Muscle layer of colon (tissue), 2 donors: ENCODE measurements at regions not wholly inside any gene's neighbourhood (a gene's known extent, or its start where the extent isn't known, plus 50 kb on each side); places are given as distances from the start of the nearest gene placed in this dataset.

Experiments
- H3K27ac ChIP-seq: one replicate; pipeline ENCODE4 v1.7.0; 2013; ENCODE audit warnings: low read depth, mild to moderate bottlenecking, low read length, moderate library complexity
- H3K27me3 ChIP-seq, 2 donors: one replicate each; pipeline ENCODE4 v1.7.0; 2013; ENCODE audit warnings: low read length in 2 of 2, mild to moderate bottlenecking in 2 of 2; ENCODE audit not compliant: insufficient read depth in 2 of 2, control insufficient read depth in 1 of 2
- H3K36me3 ChIP-seq: one replicate; pipeline ENCODE4 v1.7.0; 2013; ENCODE audit warnings: mild to moderate bottlenecking, low read length; ENCODE audit not compliant: insufficient read depth
- H3K4me1 ChIP-seq: one replicate; pipeline ENCODE4 v1.7.0; 2013; ENCODE audit warnings: mild to moderate bottlenecking, low read length; ENCODE audit not compliant: insufficient read depth
- H3K4me3 ChIP-seq, 2 donors: one replicate each; pipeline ENCODE4 v1.7.0; 2013; ENCODE audit warnings: low read length in 2 of 2, low read depth in 1 of 2, mild to moderate bottlenecking in 1 of 2, moderate library complexity in 1 of 2
- H3K9ac ChIP-seq: one replicate; pipeline ENCODE4 v1.7.0; 2013; ENCODE audit warnings: low read length
- H3K9me3 ChIP-seq: one replicate; pipeline ENCODE4 v1.7.0; 2013; ENCODE audit warnings: mild to moderate bottlenecking, low read length
- donor health status: abdominal sarcoma.
- donor health status: Adenocarcinoma of cecum.

GRCh38 chr1:166221316-166221715 lies 54.5 kb upstream of the FAM78B start:
- Histone ChIP-seq H3K4me3 (no peak overlapping the region), H3K9ac (no peak overlapping the region), H3K4me1 (no peaks in the 10 kb centered on the region), H3K36me3 (no peaks in the 10 kb centered on the region), H3K27ac (no peak overlapping the region), H3K9me3 (no peaks in the 10 kb centered on the region), H3K27me3 (no peaks in the 10 kb centered on the region)

GRCh38 chr1:166233750-166234366 lies 67.1 kb upstream of the FAM78B start:
- no peak overlapping the region for H3K27ac ChIP-seq
- H3K36me3 ChIP-seq, result no peaks in the 10 kb centered on the region
- no peaks in the 10 kb centered on the region for H3K9me3 ChIP-seq
- no peaks in the 10 kb centered on the region for H3K4me1 ChIP-seq
- no peak overlapping the region for H3K4me3 ChIP-seq
- H3K9ac ChIP-seq, result no peak overlapping the region
- H3K27me3 ChIP-seq, result no peaks in the 10 kb centered on the region

DNA sequence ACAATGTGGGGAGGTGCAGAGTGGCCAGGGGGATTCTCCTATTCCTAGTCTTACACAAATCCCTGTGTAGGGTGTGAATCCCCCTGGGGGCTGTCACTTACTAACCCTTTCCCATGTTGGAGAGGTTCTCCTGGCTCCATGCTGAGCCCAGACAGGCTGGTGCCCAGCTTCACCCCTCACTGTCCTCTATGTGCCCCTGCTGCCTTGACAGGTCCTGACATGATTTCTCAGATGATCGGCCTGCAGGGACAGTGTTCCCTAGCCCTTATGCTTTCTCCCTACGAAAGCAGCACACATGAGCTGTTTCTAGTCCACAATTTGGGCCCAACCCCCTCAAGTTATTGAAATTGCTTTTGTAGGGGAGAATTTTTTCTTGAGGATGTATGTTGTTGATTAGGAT lies 68.9 kb upstream of the FAM78B start:
- H3K9ac ChIP-seq, result no peak overlapping the region
- H3K27ac ChIP-seq, result no peak overlapping the region
- H3K4me1 ChIP-seq, result no peaks in the 10 kb centered on the region
- no peaks in the 10 kb centered on the region for H3K36me3 ChIP-seq
- no peak overlapping the region for H3K4me3 ChIP-seq
- H3K27me3 ChIP-seq, result no peaks in the 10 kb centered on the region
- no peaks in the 10 kb centered on the region for H3K9me3 ChIP-seq

GRCh38 chr1:166237675-166238074 lies 70.9 kb upstream of the FAM78B start:
- Histone ChIP-seq H3K9me3 (no peaks in the 10 kb centered on the region), H3K27ac (no peak overlapping the region), H3K9ac (no peak overlapping the region), H3K36me3 (no peaks in the 10 kb centered on the region), H3K4me1 (no peaks in the 10 kb centered on the region), H3K27me3 (no peaks in the 10 kb centered on the region), H3K4me3 (no peak overlapping the region)

DNA sequence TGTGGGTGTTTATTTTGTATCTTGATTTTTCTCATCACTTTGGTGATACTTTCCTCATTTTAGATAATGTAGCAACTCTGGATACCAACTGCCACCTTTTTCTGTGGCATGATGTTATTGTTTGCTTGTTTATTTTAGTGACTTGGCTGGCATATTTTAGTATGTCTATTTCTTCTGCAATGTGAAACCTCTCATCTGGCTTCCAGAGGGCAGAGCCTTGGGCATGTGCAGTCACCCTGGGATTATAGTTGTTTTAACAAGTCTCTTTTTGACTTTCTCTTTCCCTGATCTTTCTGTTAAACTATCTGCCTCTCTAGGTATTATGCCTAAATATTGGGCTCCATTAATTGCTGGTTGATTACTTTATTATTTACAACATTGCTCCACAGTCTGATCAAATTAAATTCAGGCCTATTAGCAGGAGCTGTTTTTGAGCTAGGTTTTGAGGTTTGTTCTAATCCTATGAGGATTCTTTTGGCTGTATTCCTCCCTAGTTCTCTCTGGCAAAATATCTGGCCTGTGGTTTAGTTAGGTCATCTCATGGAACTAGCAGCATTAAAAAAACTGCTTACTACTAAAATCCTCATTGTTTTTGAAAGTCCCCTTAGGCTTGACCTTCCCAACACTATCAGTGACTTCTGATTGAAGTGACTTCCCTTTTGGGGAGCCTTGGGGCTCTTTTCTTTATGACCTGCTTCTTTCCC lies 86.4 kb upstream of the FAM78B start:
- Histone ChIP-seq H3K9me3 (no peaks in the 10 kb centered on the region), H3K4me3 (no peak overlapping the region)

GRCh38 chr1:166258017-166258416 lies 91.2 kb upstream of the FAM78B start:
- Histone ChIP-seq H3K36me3 (no peaks in the 10 kb centered on the region), H3K27me3 (no peaks in the 10 kb centered on the region), H3K27ac (no peak overlapping the region), H3K9me3 (no peaks in the 10 kb centered on the region), H3K4me3 (no peak overlapping the region), H3K9ac (no peak overlapping the region), H3K4me1 (no peaks in the 10 kb centered on the region)

More for the DNA sequence above, 86.4 kb upstream of the FAM78B start:
- no peaks in the 10 kb centered on the region for H3K4me1 ChIP-seq
- no peaks in the 10 kb centered on the region for H3K27me3 ChIP-seq
- no peaks in the 10 kb centered on the region for H3K36me3 ChIP-seq
- H3K9ac ChIP-seq, result no peak overlapping the region
- no peak overlapping the region for H3K27ac ChIP-seq

DNA sequence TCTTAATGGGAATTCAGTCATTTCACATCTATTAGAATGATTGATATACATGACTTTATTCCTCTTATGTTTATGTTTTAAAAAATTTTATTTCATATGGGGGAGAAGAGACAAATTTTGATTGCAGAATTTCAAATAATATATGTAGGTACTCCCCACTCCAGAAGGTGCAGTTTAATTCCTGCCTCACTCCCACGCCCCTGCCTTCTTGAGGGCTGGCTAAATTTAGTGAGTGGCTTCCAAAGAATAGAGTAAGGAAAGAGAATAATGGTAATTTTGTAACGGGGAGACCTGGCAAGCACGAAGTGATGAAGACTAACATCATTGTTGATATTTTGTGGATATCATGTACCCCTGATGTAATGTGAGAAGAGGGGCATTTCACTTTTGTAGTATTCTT lies 94.7 kb upstream of the FAM78B start:
- H3K9me3 ChIP-seq, result no peaks in the 10 kb centered on the region
- H3K27me3 ChIP-seq, result no peaks in the 10 kb centered on the region
- H3K27ac ChIP-seq, result no peak overlapping the region
- H3K36me3 ChIP-seq, result no peaks in the 10 kb centered on the region
- H3K4me1 ChIP-seq, result no peaks in the 10 kb centered on the region
- H3K9ac ChIP-seq, result no peak overlapping the region
- no peak overlapping the region for H3K4me3 ChIP-seq

DNA sequence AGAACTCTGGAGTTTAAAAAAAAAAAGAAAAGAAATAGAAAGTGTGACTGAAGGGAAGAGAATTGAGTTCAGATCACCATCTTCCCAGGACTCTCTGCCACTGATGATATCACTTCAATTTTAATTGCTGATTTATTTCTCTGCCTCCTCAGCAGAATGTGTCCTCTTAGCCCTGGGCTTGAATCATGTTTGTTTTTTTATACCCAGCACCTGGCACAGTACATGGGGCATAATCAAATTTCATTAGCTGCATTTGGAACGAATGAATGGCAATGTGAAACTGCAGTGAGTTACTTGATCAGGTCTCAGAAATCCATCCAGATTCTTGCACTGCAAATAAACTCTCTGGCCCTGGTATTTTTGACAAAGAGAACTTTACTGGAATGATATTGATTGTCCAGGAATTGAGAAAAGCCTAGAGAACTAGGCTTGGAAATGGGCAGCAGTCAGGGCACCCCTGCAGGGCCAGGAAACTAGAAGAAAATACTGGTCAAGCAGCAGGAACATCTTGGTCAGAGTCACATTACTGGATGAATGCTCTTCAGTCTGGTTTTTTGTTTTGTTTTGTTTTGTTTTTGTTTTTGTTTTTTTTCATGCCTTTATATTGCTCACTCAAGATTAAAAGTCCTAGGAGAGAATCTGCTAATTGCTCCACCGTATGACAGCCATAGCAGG lies 103.8 kb upstream of the FAM78B start:
- Histone ChIP-seq H3K36me3 (no peaks in the 10 kb centered on the region), H3K9ac (no peak overlapping the region), H3K27me3 (no peaks in the 10 kb centered on the region), H3K4me3 (no peak overlapping the region), H3K27ac (no peak overlapping the region), H3K9me3 (no peaks in the 10 kb centered on the region), H3K4me1 (no peaks in the 10 kb centered on the region)

- no peak overlapping the region for H3K9ac ChIP-seq
- no peak overlapping the region for H3K4me3 ChIP-seq
- no peaks in the 10 kb centered on the region for H3K36me3 ChIP-seq
- no peaks in the 10 kb centered on the region for H3K27me3 ChIP-seq
- no peaks in the 10 kb centered on the region for H3K9me3 ChIP-seq
- H3K4me1 ChIP-seq, result no peaks in the 10 kb centered on the region
- no peak overlapping the region for H3K27ac ChIP-seq
Measured at GRCh38 chr1:166271151-166271538, 104.3 kb upstream of the FAM78B start.

- Histone ChIP-seq H3K27me3 (no peaks in the 10 kb centered on the region), H3K36me3 (no peaks in the 10 kb centered on the region), H3K4me3 (no peak overlapping the region), H3K4me1 (no peaks in the 10 kb centered on the region), H3K9ac (no peak overlapping the region), H3K9me3 (no peaks in the 10 kb centered on the region), H3K27ac (no peak overlapping the region)
Measured at GRCh38 chr1:166272155-166272554, 105.4 kb upstream of the FAM78B start.

DNA sequence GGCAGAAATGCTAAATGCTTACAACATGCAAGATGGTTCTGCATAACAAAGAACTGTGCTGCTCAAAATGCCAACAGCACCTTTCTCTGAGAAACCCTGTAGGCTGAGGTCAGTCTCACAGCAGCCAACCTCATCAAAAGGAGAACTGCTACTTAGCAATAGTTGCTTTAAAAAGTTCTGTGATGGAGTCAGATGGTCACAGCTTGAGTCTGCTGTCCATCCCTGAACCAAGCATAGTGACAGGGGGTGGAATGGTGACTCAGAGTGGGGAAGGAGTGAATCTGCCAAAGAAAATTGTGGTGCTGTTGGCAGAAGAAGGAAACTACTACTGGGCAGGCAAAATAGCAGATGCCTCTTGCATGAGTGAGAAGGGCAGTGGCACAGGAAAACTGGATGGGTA lies 106.0 kb upstream of the FAM78B start:
- Histone ChIP-seq H3K27ac (no peak overlapping the region), H3K9me3 (no peaks in the 10 kb centered on the region), H3K27me3 (no peaks in the 10 kb centered on the region), H3K4me3 (no peak overlapping the region), H3K4me1 (no peaks in the 10 kb centered on the region), H3K36me3 (no peaks in the 10 kb centered on the region), H3K9ac (no peak overlapping the region)
